ENCODE measurements at regions not wholly inside any gene's neighbourhood (a gene's known extent, or its start where the extent isn't known, plus 50 kb on each side); places are given as distances from the start of the nearest gene placed in this dataset.

GRCh38 chr11:106461839-106462545 lies 384.5 kb downstream of the AASDHPPT start:
- no peak for TF ChIP-seq CTCF (IDR thresholded peaks at IDR 0.05; ENCODE audit: low read length)
- TF ChIP-seq EZH2 (IDR thresholded peaks at IDR 0.05; ENCODE audit: borderline replicate concordance, low read length): no peak
